ENCODE measurements at regions not wholly inside any gene's neighbourhood (a gene's known extent, or its start where the extent isn't known, plus 50 kb on each side); places are given as distances from the start of the nearest gene placed in this dataset.

DNA sequence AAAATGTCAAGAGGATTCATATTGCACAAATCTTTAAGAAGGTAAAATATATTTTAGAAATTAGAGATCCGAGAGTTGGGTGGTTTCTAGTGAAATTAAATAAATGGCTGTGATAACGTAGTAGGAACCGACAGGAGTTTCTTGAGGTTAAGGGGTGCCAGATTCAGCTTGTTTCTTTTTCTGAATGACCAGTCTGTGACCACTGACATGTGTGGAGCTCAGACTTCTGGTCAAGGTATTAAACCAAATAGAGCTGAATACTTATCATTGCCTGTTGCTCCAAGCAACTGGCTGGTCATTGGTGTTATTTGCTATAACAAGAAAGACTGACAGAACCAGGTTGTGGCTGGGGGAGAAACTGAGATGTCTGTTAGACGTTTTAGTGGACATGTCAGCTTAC is 408.2 kb upstream of the HS6ST1 start:
- DNase-seq (ENCODE audit: low read depth): no peak

DNA sequence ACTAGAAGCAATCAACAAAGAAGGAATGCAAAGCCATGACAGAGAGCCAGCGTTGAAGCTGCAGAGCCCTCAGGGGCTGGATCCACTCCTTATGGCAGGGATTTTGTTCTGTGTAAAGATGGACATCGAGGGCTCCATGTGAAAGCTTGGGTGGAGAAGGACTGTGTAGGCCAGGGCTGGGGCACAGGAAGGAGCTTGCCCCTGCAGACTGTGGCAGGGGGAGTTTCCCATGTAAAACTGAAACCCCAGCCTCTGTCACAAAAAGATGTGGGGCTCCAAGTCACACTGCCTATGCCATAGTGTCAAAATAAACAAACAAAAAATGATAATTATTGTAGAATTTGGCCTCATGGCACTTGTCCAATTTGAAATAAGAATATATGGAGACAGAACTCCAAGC is 408.7 kb upstream of the HS6ST1 start:
- no peak for DNase-seq (ENCODE audit: low read depth)

DNA sequence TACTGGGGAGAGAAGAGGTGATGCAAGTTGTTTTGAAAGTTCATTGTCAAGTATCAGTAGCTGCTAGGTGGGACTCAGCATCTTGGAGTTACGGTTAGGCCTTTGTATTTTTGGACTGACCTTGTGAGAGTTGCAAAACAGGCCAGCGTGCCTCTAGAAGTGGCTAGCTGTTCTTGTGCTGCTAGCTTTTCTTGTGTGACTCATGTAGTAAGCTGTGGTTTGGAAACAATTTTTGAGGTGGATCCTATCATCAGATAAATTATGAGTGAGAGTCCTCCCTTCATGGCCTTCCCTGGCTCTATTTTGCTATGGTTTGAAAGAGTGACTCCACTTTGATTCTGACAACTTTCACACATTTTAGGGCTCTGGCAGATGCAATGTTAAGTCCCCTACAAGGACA is 409.2 kb upstream of the HS6ST1 start:
- peak; percentile 84 for DNase-seq (ENCODE audit: low read depth)

DNA sequence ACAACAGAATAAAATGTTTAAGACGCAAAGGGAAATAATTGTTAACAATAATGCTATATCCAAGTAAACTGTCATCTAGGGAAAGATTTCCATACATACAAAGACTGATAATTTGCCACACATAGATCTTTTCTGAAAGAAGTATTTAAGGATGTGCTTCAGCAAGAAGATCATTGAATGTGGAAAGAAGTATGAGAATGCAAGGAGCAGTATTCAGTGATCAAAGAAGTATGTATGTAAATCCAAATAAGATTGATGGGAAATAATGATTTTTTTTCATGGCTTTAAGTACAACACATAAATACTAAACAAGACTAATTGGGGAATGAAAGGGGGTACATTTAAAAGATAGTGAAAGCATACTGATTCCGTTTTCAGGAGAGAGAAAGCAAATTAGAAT is 410.4 kb upstream of the HS6ST1 start:
- DNase-seq (ENCODE audit: low read depth): no peak

DNA sequence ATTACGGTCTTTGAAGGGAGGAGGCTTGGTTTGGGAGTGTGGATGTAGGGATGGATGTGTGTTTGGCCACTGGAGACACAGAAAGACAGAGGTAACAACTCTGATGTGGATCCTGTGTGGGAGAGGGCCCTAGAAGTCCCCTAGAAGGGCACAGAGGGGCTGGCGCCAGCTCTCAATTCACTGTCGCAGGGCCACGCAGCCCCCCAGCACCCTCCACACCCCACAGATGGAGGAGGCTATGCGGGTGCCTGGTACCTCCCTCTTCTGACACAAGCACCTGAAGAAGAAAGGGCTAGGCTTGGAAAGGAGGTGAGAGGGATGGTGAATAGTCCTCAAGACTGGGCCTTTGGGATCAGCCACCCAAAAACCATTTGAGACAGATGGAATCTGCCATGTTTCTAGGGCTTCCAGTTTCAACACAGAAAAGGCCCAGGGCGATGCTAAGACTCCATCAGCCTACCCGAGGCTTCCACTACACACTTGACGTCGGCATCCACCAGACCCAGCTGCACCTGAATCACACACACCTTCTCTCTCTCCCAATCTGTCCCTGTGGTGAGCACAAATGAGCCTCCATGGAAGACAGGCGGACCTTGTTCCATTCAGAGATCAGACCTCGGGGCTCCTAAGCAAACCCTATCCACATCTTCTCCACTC is 413.5 kb upstream of the HS6ST1 start:
- no peak for DNase-seq (ENCODE audit: low read depth)

DNA sequence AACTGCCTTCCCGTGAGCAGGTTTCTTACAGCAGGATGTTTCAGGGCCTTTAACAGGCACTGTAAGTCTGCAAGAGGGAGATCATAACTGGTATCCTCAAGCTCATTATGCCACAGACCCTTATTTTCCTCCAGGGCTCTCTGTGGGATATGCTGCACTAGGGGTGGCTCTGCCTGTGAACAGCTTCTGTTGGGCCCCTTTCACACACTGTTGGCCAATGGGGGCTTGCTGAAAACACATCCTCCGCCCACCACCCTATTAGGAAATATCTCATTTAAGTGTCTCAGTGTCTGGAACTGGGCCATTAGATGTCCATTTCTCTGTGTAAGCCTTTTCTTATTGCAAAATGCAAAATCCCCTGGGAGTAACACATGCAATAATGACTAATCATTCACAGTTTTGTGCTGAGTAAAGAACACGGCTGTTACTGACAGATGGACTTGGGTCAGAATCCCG is 414.3 kb upstream of the HS6ST1 start:
- peak; percentile 64 for DNase-seq (ENCODE audit: low read depth)

DNA sequence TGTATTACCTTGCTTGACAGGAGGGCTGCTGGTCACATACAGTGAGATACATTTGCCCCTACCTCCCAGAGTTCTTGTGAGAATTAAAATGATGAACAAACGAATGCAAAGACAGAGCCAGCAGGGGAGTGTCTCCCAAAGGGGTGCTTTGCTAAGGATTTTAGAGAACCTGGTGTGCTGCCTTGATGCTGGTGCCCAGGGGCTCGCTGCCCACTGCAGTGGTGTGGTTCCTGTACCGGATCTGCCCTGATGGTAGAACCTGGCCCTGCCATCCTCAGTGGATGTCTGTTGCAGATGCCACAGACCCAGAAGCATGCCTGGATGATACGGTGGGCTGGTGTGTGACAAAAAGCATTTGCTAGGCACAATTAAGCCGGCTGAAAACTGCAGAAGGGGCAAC is 414.8 kb upstream of the HS6ST1 start:
- no peak for DNase-seq (ENCODE audit: low read depth)

DNA sequence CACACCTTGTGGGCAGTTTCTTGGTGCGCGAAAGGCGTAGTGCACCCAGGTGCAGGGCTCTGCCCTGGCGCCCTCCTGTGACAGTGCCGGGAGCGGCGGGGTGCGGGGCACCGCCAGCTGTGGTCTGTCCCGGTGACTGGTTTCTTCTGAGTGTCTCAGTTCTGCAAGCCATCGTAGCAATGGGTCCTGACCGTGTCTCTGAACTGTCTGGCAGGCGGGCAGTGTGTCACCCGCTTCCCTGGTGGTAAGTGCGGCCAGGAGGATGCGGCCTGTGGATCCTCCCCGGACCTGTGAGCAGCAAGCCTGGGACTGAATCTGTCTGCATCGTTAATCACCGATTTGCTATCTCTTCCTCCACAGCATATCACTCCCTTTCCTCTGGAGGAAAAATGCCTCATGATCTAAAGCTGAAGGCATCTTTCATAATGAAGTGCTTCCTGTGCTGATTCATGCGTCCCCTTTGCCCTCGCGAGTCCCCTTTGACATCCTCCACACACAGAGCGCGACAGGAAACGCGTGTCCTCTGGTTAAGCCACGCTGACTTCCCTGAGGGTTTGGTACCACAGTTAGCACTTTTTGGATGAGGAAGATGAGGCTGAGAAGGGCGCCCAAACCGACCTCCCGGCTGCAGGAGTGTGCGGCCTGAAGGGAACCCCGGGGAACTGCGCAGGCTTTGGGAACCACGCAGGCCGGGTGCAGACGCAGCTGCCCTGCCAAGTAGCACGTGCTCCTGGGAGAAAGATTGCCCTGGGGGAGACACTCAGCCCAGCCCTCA is 416.0 kb upstream of the HS6ST1 start:
- DNase-seq (ENCODE audit: low read depth): peak; percentile 29

DNA sequence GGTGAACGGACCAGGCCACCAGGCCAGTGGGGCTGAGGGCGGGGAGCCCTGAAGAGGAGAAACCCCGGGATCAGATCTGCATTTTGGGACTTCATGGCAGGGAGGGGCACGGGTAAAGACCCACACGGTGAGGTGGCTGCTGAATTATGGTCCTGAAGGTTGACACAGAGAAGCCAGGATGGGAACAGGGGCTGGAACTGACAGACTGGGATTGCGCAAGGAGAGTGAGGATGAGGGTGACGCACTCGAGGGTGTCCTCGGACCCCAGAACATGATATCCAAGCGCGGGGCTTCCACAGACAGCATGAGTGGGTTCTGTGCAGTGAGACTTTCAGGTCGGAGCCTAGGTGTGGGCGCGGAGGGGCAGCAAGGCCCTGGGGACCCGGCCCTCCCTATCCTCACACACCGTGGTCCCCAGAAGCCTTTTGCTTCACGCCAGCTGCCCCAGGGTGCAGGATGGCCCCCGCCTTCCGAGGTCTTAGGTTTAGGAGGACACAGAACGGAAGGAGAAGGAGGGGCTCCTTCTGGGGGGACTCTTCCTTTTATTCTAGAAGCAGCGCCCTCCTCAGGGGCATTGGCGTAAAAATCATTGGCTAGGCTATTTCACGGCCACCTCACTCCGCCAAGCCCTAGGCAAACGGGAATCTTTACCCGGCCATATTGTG is 416.8 kb upstream of the HS6ST1 start:
- no peak for DNase-seq (ENCODE audit: low read depth)

DNA sequence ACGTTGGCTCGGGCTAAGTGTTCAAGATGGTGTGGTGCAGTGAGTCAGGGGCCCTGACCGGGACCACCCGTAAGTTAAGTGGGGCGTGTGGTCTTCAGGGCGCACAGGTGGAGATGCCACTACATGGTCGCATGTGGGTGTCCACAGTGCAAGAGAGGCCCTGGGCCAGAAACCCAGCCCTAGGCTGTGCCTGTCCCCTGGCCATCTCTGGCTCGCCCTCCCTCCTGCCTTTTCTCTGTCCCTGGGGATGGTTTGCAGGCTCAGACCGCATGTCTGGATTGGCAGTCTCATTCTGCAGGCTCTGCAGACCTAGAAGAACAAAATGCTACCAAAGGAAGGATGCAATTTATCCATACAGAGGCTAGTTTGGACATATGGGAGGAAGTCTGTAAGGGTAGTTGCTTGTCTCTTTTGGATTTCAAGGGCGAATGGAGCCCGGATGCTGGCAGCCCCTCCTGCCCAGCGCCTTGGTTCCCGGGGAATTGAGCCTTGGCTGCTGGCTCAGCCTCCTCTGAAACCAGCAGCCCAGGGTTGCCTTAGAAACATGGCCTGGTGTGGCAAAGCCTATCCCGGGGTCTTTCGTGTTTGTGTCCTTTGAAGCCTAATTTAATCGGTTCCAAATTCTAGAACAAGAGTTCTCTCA is 417.5 kb upstream of the HS6ST1 start:
- DNase-seq (ENCODE audit: low read depth): no peak

DNA sequence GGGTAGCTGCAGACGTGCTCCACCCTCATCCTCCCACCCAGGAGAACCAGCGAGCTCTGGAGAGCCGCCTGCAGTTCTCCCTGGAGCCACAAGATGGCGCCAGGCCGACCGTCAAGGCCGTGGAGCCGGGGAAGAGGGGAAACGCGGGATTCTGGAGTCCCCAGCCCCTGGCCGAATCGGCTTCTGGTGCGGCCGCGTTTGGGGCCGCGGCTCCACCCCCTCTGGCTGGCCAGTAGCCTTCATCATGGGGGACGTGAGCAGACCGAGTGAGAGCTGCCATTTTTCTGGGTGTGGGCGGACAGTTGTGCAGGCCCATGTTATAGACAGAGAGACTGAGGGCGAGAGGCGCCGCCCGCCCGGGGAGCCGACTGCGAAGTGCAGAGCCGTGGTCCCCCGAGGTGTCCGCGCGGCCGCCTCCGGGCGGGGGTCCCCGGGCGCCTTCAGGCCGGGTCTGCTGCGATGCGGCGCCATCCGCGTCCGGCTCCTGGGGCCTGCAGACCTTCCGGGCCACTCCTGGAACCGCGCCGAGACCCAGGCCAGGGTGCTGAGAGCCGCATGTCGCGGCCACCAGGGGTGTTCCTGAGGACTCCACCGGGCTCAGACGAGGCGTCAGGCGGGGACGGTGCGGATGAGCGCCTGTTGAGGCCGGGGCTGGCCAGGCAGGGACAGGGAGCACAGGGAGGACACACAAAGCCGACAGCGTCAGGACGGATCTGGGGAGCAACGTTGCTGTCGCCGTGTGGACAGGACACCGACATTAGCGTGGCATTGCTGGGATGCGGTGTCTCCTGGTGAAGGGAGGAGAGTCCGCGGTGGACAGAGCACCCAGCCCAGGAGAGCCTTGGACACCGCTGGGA is 418.2 kb upstream of the HS6ST1 start:
- DNase-seq (ENCODE audit: low read depth): peak; percentile 56

DNA sequence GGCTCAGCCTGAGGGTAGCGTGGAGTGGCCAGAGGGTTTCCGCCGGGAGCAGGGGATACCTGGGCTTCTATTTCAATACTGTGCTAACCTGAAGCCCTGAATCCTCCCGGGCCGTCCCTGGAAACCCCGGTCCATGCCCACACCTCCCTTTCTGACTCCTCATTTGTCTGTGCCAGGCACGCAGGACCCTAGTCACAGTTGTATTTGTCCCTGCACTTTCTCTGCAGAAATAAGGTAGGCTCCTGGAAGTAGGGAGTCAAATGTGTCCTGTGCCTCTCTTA is 418.8 kb upstream of the HS6ST1 start:
- DNase-seq (ENCODE audit: low read depth): no peak

DNA sequence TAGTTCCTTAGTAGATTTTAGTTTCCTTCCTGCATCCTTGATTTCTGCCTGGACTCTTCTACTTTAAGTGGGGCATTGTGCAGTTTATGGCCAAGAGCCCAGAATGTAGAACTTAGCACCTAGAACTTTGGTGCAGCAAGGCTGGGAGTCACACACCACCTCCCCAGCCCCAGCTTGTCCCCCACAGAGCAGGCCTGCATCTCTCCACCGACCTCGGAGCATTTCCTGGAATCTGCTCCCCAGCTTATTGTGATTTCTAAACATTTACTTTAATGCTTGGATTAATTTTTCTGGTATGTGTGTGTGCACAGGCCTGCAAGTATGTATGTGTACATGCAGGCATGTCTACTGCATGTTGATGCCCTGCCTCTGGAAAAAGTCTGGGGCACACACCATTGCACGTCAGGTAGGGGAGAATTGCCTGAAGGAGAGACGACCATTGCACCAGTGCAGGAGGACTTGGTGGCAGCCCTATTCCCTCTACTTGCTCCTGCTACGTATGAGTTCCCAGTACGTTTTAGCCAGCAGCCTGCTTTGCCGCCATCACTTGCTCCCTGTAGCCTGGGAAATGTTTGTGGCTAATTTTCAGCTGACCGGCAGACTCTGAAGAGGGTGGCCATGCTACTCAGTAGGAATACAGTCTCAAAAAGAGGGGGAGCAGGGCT is 419.9 kb upstream of the HS6ST1 start:
- no peak for DNase-seq (ENCODE audit: low read depth)

DNA sequence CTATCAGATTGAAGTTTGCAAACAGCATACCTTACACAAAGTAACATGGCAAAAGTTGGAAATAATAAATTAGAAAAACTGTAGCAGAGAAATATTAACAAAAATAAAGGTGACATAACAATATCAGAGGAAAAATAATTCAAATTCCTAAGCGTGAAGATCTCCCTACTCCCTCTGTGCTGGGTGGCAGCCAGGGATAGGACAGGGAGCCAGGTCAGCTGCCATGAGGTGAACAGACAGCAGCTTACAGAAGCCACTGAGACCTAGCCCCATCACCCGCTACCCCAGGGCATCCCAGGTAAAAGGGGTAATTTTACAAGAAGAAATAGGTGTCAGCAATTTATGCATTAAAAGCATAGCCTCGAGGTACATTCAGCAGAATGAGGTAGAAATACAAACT is 423.8 kb upstream of the HS6ST1 start:
- no peak for DNase-seq (ENCODE audit: low read depth)

DNA sequence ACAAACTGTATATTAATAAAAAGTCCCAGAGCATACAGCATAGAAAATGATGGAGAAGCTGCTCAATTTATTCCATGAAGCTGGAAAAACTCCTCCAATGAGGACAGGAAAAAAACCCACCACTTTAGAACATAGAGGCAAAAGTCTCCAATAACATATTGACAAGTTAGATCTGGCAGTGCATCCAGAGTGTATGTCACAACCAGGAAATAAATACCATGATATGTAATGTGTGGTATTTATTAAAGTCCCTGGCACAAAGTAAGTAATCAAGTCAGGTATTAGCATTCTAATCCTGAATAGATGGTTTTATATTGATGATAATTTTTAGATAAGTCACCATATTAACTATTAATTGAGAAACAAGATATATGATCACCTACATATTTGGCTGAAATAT is 427.3 kb upstream of the HS6ST1 start:
- DNase-seq (ENCODE audit: low read depth): no peak

DNA sequence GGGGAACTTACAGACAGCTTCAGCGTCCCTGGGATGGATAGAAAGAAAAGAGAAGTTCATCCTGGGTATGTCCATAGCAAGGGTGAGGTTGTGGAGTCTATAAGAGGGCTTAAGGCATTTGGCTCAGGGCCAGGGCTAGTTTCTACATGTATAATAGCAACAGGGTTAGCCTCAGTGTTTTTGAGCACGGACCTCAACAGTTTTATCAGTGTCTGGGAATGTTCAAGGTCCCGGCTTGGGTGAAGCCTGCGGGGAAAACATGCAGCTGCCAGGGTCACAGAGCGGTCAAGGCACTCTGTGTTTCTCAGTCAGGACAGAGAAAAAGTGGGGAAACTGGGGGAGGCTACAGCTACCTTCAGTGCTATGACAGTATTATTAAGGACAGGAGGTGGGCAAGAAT is 427.7 kb upstream of the HS6ST1 start:
- peak; percentile 77 for DNase-seq (ENCODE audit: low read depth)

DNA sequence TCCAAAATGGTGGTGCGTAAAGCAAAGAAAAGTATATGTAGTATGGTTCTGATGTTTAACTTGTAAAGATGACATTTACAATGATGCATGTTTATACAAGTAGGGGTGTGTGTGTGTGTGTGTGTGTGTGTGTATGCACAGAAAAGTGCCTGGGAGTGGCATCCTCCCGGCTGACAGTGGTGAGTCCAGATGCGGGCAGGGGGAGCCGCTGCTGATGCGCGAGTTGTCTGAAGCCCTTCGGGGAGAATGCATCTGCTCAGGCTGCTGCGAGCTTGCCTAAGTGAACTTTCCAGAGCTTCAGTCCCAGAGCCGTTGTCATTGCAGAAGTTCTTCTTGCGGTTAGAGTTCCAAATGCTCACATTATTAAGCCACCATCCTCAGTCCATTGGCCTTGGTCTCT is 429.7 kb upstream of the HS6ST1 start:
- no peak for DNase-seq (ENCODE audit: low read depth)

DNA sequence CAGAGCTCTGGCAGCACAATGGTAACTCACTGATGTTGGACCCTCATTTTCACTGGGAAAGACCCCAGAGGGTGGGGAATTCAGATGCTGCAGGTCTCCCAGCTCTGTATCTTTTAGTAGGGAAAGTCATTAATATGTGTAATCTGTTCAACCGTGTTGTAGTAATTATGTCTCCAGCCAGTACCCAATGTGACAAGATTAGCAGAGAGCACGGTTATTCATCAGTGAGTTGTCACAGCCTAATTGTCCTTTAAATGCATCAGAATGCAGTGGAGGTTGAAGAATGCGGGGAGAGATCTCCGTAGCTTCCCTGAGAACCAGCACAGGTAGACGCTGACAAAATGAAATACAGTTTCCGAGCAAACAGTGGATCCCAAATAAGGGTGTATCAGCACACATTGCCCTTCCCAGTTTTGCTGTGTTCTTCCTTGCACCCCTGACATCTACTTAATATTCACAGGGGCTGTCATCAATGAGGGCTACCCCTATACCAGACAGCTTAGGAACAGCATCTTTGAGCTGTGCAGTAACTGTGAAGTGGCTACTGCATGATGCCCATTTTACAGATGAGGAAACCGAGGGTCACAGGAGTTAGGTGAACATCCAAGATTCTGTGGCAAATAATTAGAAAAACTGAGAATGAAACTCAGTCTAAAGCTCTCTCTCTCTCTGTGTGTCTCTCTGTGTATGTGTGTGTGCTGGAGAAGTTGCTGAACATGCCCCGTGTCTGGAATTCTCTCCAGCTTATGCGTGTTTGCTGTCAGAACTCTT is 430.4 kb upstream of the HS6ST1 start:
- no peak for DNase-seq (ENCODE audit: low read depth)

DNA sequence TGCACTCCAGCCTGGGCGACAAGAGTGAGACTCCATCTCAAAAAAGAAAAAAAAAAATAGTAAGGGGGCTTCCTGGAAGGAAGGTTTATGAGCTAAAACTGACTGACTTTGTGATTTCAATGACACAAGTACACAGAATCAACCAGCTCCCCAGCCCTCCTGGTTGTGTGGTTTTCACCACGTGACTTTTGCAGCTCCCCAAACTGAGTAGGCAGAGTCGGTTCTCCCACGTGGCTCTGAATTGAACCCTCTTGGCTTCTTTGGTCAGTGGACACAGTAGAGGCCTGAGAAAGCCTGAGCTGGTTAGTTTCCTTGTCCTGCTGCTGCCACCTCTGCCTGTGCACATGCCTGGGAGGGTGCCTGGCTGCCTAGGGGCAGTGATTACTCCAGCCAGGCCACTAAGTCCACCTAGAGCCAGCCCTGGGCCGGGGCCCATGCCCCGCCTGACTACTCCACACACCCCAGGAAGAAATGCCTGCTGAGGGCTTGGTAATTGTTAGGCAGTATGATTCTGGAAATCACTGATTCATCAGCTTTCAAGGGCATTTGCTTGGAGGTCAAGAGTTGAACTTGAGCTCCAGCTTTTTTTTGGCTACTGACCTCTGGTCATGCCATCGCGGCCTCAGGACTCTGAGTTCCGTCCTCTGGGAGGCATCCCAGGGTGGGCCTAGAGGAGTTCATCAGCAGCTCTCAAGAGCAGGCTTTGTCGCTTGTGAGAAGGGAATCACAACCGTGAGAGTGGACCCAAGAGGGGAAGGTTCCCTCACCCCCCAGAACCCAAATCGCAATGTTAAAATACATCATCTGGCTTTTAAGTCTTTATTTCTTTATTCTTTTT is 431.9 kb upstream of the HS6ST1 start:
- no peak for DNase-seq (ENCODE audit: low read depth)

DNA sequence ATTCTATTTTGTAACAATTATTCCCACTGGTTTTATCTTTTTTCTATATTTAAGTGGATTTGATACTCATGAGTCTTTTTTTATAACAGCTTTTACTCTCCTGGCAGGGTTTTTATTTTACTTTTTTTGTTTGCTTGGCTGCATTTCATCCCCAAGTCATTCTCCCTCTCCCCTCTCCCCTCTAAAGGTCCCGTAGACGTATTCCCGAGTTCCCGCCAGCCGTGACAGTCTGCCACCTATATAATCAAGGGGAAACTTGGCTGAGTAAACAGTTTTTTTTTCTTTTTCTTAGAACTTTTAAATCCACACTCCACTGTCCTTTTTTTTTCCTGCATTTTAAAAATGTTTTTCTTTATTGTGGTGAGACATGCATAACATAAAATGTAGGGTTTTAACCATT is 433.1 kb upstream of the HS6ST1 start:
- DNase-seq (ENCODE audit: low read depth): no peak
